Vagina (tissue), 2 donors: ENCODE measurements at regions not wholly inside any gene's neighbourhood (a gene's known extent, or its start where the extent isn't known, plus 50 kb on each side); places are given as distances from the start of the nearest gene placed in this dataset.

Experiments
- CTCF ChIP-seq, 3 experiments: fragments of 450-650 bp in 2 of 3; fragments of 200-600 bp in 1 of 3; sonication (generic) in 1 of 3; IDR thresholded peaks; one replicate each; pipeline ENCODE4 v1.5.1; 2017 to 2019; ENCODE audit warnings: antibody characterized with exemption in 3 of 3, mild to moderate bottlenecking in 2 of 3, moderate library complexity in 2 of 3
- POLR2A ChIP-seq, 2 donors: fragments of 450-650 bp; IDR thresholded peaks; one replicate each; pipeline ENCODE4 v1.6.1; 2017; ENCODE audit warnings: antibody characterized with exemption in 2 of 2, mild to moderate bottlenecking in 2 of 2, moderate library complexity in 2 of 2

DNA sequence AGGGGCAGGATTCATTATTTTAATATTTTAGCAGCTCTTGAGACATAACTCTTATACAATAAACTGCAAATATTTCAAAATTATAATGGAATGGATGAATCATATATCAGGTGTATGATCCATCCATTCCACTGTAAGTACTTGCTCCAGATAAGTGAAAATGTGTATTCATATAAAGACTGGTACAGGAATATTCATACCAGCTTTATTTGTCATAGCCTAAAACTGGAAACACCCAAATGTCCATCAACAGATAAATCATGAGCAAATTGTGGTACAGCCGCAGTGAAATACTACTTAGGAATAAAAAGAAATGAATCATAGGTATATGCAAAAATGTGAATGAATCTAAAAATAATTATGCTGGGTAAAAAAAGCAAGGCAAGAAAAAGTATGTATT is 263.6 kb upstream of the SYT10 start:
- no peak for TF ChIP-seq POLR2A (IDR thresholded peaks at IDR 0.05)
- TF ChIP-seq CTCF (IDR thresholded peaks at IDR 0.05), result no peak
